ENCODE measurements at regions not wholly inside any gene's neighbourhood (a gene's known extent, or its start where the extent isn't known, plus 50 kb on each side); places are given as distances from the start of the nearest gene placed in this dataset.

DNA sequence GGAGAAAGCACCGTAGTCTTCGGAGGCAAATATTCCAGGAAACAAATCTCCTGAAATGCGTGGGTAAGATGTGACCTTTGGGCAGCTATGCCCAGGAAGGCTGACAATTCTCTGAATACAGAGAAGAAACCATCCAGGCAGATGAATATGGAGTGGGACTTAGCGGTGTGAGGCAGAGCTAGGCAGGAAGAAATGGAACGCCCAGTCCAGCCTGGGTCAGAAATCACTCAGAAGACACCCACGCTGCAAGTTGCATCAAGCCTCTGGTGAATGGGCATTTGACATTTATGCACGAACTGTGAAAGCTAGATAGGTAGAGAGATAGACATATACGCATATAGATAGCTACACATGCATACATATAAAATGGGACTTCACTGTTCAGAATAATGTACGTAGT, 498.5 kb downstream of the QKI start:
- DNase-seq (ENCODE audit: low spot score): no peak

- no peak for DNase-seq (ENCODE audit: low spot score)
Observed at GRCh38 chr6:163906006-163906710, 491.6 kb downstream of the QKI start.

DNA sequence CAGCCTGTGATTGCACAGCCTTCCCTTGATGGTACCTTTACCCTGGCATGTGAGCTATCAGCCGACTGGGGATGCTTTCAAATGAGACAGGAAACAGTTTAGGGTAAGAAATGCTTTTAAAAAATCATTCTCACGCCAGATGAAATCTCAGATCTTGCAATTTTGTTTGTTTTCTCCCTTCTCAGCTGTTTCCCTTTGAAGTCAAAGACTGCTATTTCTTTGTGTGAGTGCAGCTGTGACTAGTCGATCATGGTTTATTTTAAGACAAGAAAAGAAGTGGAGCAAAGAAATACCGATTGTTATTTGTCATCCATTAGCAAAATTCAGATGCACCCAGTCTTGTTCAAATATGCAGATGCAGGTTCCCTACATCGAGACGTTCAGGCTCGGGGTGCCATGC, 489.7 kb downstream of the QKI start:
- DNase-seq (ENCODE audit: low spot score): no peak

GRCh38 chr6:163903541-163903940, 489.0 kb downstream of the QKI start:
- no peak for DNase-seq (ENCODE audit: low spot score)

- no peak for DNase-seq (ENCODE audit: low spot score)
Observed at GRCh38 chr6:163902993-163903392, 488.5 kb downstream of the QKI start.

DNA sequence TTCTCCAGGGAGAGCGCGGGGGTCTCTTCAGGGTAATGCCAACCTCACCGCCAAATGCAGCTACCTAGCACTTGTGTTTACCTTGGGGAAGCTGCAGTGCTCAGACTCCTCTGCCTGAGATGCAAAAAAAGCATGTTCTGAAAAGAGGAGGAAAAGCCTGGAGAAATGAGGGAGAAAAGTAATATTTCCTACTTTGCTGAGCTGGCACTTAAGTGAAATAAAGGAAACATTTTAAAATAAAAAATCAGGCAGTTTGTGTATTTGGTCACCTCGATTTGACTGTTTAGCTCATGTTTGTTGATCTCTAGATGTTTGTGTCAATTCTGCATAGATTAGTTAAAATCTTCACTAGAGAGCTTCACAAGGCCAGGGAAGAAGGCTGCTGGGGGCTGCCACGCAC, 487.2 kb downstream of the QKI start:
- no peak for DNase-seq (ENCODE audit: low spot score)

DNA sequence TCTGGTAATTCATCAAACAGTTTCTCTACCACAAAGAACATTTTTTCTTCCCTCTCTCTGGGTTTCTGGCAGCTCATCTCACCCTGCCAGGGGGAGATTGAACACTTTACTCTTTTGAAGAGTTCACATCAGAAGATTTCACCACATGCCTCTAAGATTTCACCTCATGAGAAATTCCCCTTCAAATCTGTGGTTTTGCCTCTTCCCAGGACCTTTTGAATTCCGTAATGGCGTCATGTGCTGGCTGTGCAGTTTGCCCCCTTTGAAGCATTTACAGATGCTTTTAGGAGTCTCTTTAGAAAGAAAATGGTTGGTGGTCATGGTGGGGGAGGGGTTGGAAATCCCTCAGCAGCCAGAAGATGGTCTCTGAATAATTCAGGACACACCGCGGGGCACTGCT, 486.1 kb downstream of the QKI start:
- DNase-seq (ENCODE audit: low spot score): no peak

DNA sequence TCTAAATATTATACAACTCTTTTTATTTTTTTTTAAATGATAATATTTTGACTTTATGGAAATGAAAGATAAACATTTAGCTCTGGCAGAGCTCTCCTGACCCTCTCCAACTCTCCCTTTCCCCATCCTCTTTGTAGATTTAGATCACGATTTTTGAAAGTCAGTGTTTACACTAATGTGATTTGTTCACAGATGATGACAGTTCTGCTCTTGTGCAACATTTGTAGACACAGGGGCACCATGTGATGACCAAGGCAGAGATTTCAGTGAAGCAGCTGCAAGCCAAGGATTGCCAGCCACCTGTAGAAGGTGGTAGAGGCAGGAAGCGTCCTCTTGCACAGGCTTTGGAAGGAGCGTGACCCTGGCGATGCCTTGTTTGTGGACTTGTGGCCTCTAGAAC, 483.2 kb downstream of the QKI start:
- no peak for DNase-seq (ENCODE audit: low spot score)

DNA sequence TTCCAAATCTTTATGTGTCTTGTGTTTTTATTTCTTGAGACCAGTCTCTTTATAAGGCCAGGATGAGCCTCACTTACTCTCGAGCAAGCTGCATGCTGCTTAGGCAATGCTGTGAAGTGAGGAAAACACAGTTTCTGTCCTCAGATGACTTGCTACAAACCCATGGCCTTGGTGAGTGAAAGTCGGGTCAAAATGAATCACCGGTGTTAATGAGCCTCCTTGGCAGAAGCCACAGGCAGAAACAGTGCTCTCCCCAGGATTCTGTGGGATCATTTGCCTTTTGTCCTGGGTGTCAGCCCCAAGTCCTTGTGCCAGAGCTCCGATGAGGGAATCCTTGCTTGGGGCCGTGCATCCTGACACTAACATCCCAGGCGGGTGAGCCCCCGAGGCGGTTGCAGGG, 482.5 kb downstream of the QKI start:
- DNase-seq (ENCODE audit: low spot score): no peak

DNA sequence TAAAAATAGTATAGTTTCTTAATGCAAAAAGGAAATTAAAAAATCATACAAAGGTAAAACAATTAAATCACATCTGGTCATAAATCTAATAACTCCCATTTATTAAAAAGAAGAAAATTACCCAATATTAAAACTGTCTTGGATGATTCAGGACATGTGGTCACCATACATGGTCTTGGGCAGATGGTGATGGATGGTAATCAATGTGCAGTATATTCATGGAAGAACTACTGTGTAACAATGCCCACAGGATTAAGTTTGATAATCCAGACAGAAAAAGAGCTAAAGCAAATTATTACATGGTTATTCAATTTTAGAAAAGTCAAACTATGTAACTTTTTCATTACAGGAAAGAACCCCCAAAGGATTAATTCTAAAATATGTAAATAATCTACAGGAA, 480.6 kb downstream of the QKI start:
- DNase-seq (ENCODE audit: low spot score): no peak

GRCh38 chr6:163893609-163894189, 479.2 kb downstream of the QKI start:
- no peak for DNase-seq (ENCODE audit: low spot score)

- DNase-seq (ENCODE audit: low spot score): no peak
Observed at GRCh38 chr6:163892824-163893561, 478.5 kb downstream of the QKI start.

DNA sequence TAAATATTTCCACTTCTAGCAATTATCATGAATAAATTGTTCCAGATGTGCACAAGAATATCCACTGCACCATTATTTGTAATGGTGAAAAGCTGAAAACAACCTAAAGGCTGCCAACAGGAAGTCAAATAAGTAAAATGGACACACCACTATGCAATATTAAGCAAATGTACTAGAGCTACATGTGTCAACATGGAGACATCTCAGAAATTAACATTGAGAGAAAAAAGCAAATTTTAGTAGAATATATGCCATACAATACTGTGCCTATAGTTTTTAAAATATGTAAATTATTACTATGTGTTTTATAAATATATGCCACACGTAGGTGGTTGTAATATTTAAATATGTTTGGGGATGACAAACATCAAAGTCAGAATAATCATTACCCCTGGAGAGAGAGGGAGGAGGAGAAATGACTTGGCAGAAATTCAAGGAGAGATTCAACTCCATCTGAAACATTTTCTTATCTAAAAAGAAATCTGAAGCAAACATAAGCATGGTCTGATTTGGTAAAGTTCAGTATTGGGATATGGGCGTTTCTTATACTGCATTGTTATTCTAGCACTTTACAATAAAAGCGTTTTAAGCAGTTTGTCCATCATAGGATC, 475.5 kb downstream of the QKI start:
- no peak for DNase-seq (ENCODE audit: low spot score)

DNA sequence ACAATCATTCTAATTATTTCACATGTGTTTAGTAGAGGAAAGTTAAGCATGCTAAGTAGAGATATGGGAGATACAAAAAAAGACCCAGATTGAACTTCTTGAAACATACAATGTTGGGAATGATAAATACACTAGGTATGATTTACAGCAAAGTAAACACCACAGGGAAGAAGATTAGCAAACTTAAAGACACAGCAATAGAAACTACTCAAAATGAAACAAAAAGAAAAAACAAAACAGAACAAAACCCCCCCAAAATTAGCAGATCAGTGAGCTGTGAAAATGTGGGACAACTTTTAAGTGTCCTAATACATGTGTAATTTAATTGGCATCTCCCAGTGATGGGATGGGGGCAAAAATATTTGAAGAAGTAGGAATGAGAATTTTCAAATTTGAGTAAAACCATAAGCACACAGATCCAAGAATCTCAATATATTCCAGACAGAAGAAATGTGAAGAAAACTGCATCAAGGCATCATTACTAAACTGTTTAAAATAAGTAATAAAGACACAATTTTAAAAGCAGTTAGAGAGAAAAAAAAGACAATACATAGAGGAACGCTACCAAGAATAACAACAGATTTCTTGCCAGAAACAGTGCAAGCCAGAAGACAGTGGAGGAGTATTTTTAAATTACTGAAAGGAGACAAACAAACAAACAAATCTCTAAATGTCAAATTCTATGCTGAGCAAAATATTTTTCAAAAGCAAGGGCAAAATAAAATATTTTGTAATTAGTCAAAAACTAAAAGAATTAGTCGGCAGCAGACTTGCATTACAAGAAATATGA, 473.7 kb downstream of the QKI start:
- DNase-seq (ENCODE audit: low spot score): no peak

DNA sequence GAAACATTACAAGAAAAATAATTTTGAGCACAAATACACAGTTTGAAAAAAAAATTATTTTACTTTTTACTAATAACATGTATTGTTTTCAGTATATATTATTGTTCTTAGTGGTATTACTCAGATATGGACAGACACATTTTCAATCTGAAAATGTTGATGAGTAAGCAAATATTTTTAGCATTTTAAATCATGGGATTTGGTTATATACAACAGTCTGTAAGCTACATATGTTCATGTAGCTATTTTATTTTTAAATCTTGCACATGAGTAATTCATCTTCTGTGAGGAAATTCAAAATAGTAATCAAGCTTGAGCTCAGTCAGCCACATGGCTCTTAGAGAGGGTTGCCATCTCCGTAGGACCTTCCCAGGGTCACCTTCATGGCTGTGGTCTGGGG, 471.9 kb downstream of the QKI start:
- no peak for DNase-seq (ENCODE audit: low spot score)

DNA sequence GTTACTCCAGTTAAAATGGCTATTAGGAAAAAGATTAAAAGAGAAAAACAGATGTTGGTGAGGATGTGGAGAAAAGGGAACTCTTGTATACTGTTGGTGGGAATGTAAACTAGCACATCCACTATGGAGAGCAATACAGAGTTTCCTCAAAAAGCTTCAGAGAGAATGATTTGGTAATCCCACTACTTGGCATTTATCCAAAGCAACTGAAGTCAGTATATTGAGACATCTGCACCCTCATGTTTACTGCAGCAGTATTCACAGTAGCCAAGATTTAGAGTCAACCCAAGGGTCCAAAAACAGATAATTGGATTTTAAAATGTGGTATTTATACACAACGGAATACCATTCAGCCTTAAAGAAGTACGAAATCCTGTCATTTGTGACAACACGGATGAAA, 469.5 kb downstream of the QKI start:
- DNase-seq (ENCODE audit: low spot score): no peak

DNA sequence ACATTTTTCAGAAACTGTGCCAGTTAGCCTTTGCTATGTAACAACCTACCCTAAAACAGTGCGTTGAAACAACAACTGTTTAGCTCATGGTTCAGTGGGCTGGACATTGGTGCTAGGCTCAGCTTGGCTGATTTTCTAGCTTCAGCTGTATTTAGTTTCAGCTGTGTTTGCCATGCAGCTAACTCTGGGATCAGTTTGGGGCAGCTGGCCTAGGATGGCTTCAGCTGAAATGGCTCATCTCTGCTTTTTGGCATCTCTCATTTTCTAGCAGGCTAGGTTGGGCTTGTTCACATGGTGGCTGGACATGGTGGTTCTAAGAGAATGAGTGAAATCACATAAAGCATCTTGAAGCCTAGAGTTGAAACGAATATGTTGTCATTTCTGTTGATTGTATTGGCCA, 464.2 kb downstream of the QKI start:
- no peak for DNase-seq (ENCODE audit: low spot score)

DNA sequence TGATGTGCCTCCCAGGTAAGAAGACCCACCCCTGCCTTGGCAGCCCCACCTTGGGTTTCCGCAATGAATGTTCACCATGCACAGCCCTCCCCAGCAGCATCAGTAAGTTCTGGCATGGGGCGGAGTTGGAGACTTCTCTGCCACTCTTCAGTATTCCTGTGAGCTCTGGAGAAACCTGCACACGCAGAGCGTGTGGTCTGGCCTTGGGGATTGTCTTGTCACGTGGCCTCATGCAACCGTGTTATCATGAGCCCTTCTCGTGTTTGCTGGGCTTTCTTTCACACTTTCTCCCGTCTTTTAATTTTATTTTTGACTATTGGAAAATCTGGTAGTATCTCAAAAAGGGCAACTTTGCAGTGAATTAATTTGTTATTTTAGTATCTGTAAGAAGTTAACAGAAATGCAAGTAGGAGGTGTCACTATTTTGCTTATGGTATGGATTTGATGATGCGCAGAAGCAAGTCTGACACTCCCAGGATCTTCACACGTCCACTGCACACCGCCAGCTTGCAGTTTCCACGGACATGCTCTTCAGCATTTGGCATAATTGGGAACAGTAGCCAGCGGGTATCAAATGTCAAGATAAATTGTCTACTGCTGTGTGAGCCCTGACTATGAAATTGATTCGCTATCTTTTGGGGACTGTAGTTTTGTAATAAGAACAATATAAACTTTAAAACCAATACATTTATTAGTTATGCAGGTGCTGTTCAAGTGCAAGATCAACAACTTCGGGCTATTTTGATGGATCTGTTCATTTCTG, 463.5 kb downstream of the QKI start:
- DNase-seq (ENCODE audit: low spot score): no peak

DNA sequence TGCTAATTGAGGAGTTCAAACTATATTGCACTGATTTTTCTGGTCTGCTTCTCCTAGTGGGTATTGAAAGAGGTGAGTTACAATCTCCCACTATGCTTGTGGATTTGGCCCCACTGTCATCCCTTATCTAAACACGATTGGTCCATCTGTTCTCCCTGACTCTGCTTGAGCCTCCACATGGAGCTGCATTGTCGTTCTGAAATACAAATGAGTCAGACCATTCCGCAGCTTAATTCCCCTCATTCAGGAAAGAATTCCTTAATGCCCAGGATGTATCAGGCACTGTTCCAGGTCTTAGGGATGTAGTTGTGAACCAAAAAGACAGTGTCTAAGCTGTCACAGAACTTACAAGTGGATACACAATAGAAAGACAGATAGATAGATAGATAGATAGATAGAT, 461.9 kb downstream of the QKI start:
- DNase-seq (ENCODE audit: low spot score): no peak

- DNase-seq (ENCODE audit: low spot score): no peak
Observed at GRCh38 chr6:163874784-163875183, 460.3 kb downstream of the QKI start.

GRCh38 chr6:163872335-163872734, 457.8 kb downstream of the QKI start:
- DNase-seq (ENCODE audit: low spot score): no peak

DNA sequence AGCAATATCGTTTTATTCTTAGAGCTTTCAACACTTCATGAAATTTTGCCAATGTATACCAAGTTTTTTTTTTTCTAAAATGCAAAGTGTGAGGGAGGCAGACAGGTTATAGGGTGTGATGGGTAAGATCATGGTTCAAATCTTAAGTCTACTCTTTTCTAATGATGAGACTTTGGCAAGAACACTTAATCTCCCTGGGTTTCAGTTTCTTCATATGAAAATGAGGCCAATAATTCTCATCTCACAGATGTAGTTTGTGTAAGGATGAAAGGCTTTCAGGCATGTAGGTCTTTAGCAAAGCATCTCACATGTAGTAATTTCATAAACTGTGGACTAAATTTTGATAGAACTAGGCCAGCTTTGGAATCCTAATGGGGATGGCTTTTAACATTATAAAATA, 457.1 kb downstream of the QKI start:
- DNase-seq (ENCODE audit: low spot score): no peak
